ENCODE measurements at regions not wholly inside any gene's neighbourhood (a gene's known extent, or its start where the extent isn't known, plus 50 kb on each side); places are given as distances from the start of the nearest gene placed in this dataset.

DNA sequence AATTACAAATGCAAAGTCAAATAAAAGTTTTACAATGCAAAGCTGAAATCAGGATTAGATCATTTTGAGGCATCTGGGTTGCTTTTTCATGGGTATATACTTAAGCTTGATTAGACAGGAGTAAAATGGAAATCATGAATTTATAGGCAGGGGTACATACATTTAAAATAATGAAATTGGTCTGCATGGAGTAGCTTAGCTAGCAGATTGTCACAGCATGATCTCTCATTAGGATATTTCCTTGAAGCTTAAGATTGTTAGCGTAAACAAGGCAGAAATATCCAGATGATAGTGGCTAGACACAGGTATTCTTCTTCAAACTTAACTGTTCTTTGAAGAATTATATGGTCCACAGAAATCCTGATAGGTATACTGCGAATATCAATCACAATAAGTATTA is 1627.0 kb upstream of the PCDH20 start:
- H3K9me3 ChIP-seq, result no peaks in the 10 kb centered on the region
- no peak overlapping the region for H3K27ac ChIP-seq
- no peaks in the 10 kb centered on the region for H3K4me1 ChIP-seq
- H3K36me3 ChIP-seq, result no peaks in the 10 kb centered on the region
- TF ChIP-seq POLR2A (IDR thresholded peaks at IDR 0.05) (no peak), EP300 (IDR thresholded peaks at IDR 0.05) (no peak)
- TF ChIP-seq, protein P1, sequence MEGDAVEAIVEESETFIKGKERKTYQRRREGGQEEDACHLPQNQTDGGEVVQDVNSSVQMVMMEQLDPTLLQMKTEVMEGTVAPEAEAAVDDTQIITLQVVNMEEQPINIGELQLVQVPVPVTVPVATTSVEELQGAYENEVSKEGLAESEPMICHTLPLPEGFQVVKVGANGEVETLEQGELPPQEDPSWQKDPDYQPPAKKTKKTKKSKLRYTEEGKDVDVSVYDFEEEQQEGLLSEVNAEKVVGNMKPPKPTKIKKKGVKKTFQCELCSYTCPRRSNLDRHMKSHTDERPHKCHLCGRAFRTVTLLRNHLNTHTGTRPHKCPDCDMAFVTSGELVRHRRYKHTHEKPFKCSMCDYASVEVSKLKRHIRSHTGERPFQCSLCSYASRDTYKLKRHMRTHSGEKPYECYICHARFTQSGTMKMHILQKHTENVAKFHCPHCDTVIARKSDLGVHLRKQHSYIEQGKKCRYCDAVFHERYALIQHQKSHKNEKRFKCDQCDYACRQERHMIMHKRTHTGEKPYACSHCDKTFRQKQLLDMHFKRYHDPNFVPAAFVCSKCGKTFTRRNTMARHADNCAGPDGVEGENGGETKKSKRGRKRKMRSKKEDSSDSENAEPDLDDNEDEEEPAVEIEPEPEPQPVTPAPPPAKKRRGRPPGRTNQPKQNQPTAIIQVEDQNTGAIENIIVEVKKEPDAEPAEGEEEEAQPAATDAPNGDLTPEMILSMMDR (IDR thresholded peaks at IDR 0.05), result no peak
- WGBS, 2 donors, result 44 to 51% methylated on average over 2 of the region's 2 CpGs
- H3K27me3 ChIP-seq, result no peaks in the 10 kb centered on the region
- H3K4me3 ChIP-seq, result no peak overlapping the region
- DNase-seq (ENCODE audit: low spot score in 2 of 2), result no peak

DNA sequence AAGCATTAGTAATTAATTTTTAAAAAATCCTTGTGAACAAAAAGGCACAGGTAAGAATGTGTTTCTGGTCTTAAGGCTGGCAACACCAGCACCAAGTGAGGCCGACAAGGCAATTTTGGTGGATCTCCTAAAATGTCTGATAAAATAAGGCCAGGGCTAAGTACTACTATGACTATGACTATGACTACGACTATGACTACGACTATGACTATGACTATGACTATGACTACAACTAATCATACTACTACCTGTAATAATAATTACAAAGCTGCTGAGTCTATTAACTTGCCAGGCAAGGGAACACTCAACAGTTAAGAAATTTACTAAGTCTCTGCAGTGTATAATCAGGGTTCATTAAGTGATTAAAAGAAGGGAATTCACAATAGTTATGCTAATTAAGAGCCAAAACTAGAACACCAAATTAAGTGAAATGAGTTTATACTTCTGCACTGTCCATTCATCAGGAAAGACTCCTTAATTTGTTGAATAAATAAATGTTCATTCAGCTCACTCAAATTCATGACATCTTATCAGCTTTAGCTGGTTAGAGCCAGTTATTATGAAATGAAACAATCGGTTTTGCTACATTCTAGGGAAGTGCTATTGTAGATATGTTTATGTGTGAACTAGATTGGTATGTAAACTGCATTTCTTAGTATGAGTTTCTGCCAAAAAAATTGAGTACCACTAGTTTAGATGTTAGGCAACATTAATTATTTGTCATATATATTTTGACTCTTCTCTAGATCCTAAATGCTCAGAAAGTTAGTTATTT is 1626.2 kb upstream of the PCDH20 start:
- no peaks in the 10 kb centered on the region for H3K36me3 ChIP-seq
- no peaks in the 10 kb centered on the region for H3K9me3 ChIP-seq
- DNase-seq (ENCODE audit: low spot score in 2 of 2), result no peak
- TF ChIP-seq, protein P1 (IDR thresholded peaks at IDR 0.05), result no peak
- no peak for TF ChIP-seq POLR2A (IDR thresholded peaks at IDR 0.05)
- TF ChIP-seq EP300 (IDR thresholded peaks at IDR 0.05), result no peak
- no peaks in the 10 kb centered on the region for H3K27me3 ChIP-seq
- no peak overlapping the region for H3K27ac ChIP-seq
- H3K4me1 ChIP-seq, result no peaks in the 10 kb centered on the region
- no peak overlapping the region for H3K4me3 ChIP-seq
- WGBS, 2 donors, result 76 to 82% methylated on average over 4 of the region's 4 CpGs

DNA sequence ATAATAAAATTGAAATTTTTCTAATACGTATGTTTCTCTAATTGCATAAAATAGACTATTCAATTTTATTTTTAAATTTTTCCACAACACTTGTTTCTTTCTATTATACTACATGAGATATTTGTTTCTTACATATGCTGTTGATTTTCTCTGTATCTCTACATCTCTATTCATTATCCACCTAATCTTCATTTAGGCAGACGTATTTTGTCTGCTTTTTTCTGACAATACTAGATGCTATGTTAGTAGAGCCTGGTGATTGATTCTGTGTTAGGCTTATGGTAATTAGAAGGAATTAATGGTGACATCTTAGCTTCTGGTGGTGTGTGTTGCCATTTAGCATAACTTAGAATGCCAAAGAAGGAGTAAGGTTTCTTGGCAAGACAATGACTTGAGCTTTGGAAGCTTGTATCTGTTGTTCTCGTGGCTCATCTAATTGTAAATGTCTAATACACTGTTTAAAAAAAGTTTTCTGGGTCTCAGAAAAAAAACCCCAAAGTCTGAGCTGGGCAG is 1610.7 kb upstream of the PCDH20 start:
- TF ChIP-seq POLR2A (IDR thresholded peaks at IDR 0.05) (no peak), EP300 (IDR thresholded peaks at IDR 0.05) (no peak)
- TF ChIP-seq, protein P1 (IDR thresholded peaks at IDR 0.05), result no peak
- no peaks in the 10 kb centered on the region for H3K9me3 ChIP-seq
- WGBS, 2 donors, result 63 to 68% methylated on average over 3 of the region's 3 CpGs
- H3K36me3 ChIP-seq, result no peaks in the 10 kb centered on the region
- no peak overlapping the region for H3K27ac ChIP-seq
- no peak overlapping the region for H3K4me3 ChIP-seq
- no peak for DNase-seq (ENCODE audit: low spot score in 2 of 2)
- no peaks in the 10 kb centered on the region for H3K27me3 ChIP-seq
- no peaks in the 10 kb centered on the region for H3K4me1 ChIP-seq

DNA sequence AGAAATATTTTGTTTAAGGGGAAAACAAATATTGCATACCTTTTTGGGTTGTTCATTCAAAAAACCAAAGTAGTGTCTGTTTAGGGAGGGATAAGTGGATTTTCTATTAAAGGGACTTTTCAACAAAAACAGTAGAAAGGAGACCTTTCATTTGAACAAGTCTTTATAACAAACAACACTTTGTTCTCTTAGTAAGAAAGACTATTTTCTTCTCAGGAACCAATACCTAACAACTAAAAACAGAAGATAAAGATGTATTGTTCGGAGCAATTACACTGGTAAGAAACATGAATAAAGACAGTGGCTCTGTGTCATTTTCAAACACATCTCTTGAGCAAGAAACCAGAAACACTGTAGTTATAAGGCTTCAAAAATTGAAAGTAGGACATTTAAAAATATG is 1610.1 kb upstream of the PCDH20 start:
- Histone ChIP-seq H3K36me3 (no peaks in the 10 kb centered on the region), H3K9me3 (no peaks in the 10 kb centered on the region), H3K4me3 (no peak overlapping the region), H3K27me3 (no peaks in the 10 kb centered on the region), H3K4me1 (no peaks in the 10 kb centered on the region), H3K27ac (no peak overlapping the region)
- no peak for DNase-seq (ENCODE audit: low spot score in 2 of 2)
- TF ChIP-seq POLR2A (IDR thresholded peaks at IDR 0.05) (no peak), EP300 (IDR thresholded peaks at IDR 0.05) (no peak)
- 45 to 47% methylated on average over 1 of the region's 1 CpG for WGBS, 2 donors

DNA sequence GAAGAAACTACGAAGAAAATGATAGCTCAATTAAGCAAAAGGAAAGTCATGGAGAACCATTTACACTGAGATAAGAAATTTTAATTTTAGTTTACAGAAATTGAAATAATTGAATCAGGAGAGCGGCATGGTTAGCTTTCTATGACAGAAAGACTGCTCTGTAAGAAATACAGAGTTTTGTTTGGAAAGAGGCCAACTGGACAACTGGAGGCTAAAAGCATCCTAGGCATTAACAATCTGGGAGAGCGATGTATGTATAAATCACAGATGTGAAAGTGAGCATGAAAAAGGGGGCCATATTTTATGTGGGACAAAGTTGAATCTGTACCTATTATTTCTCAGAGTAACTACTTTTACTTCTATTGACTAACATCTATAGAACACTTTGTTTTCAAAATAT is 1608.8 kb upstream of the PCDH20 start:
- no peak overlapping the region for H3K4me3 ChIP-seq
- no peaks in the 10 kb centered on the region for H3K4me1 ChIP-seq
- 22 to 27% methylated on average over 3 of the region's 3 CpGs for WGBS, 2 donors
- no peaks in the 10 kb centered on the region for H3K9me3 ChIP-seq
- no peaks in the 10 kb centered on the region for H3K36me3 ChIP-seq
- no peak overlapping the region for H3K27ac ChIP-seq
- no peaks in the 10 kb centered on the region for H3K27me3 ChIP-seq
- DNase-seq (ENCODE audit: low spot score in 2 of 2), result no peak
- TF ChIP-seq, protein P1 (IDR thresholded peaks at IDR 0.05), result no peak
- TF ChIP-seq EP300 (IDR thresholded peaks at IDR 0.05), result no peak
- no peak for TF ChIP-seq POLR2A (IDR thresholded peaks at IDR 0.05)
